GM20000 (cell line): ENCODE measurements at regions not wholly inside any gene's neighbourhood (a gene's known extent, or its start where the extent isn't known, plus 50 kb on each side); places are given as distances from the start of the nearest gene placed in this dataset.
"Not testable (repeated sequence)": the region's sequence is repeated elsewhere in the genome, so short reads cannot be mapped to it uniquely, and the experiment has no call there.

Experiments
- DNase-seq: peaks from one replicate; pipeline ENCODE4 v3.0.0; 2012; ENCODE audit warnings: low spot score
- CTCF ChIP-seq: IDR thresholded peaks from 2 replicates; pipeline ENCODE4 v1.5.1; 2012; ENCODE audit warnings: mild to moderate bottlenecking, control low read depth; ENCODE audit errors: extremely low read depth, missing control alignments

GRCh38 chr2:185955050-185955449 is 216.4 kb downstream of the FSIP2 start:
- TF ChIP-seq CTCF, result no peak
- no peak for DNase-seq

GRCh38 chr2:185967335-185967734 is 228.7 kb downstream of the FSIP2 start:
- DNase-seq, result no peak
- no peak for TF ChIP-seq CTCF

- no peak for DNase-seq
- no peak for TF ChIP-seq CTCF
These were observed 231.7 kb downstream of the FSIP2 start for GRCh38 chr2:185970148-185970852.

GRCh38 chr2:185978634-185979407 is 240.2 kb downstream of the FSIP2 start:
- no peak for DNase-seq
- TF ChIP-seq CTCF, result no peak

- no peak for DNase-seq
- TF ChIP-seq CTCF, result no peak
These were observed 241.0 kb downstream of the FSIP2 start for GRCh38 chr2:185979546-185980071.

GRCh38 chr2:185980944-185981343 is 242.3 kb downstream of the FSIP2 start:
- no peak for DNase-seq
- no peak for TF ChIP-seq CTCF

- no peak for TF ChIP-seq CTCF
These were observed 246.1 kb downstream of the FSIP2 start for GRCh38 chr2:185984670-185985069.

GRCh38 chr2:185988907-185989306 is 250.3 kb downstream of the FSIP2 start:
- DNase-seq, result not testable (repeated sequence)

More at GRCh38 chr2:185984670-185985069, 246.1 kb downstream of the FSIP2 start:
- DNase-seq, result no peak
